A673 (cell line): ENCODE measurements at regions not wholly inside any gene's neighbourhood (a gene's known extent, or its start where the extent isn't known, plus 50 kb on each side); places are given as distances from the start of the nearest gene placed in this dataset.

Source experiments
- EZH2 ChIP-seq: fragments of 200-600 bp; sonication (generic); IDR thresholded peaks from 2 replicates; pipeline ENCODE4 v1.6.1; 2017; ENCODE audit warnings: borderline replicate concordance, low read depth, mild to moderate bottlenecking, mixed read lengths, antibody characterized with exemption, low read length; ENCODE audit not compliant: poor library complexity, severe bottlenecking
- TF ChIP-seq, protein P1 (sequence below): fragments of 300-800, 200-600 bp; sonication (generic); conservative IDR thresholded peaks from 2 replicates; pipeline ENCODE4 v1.5.1; 2017; ENCODE audit warnings: low read depth, mild to moderate bottlenecking, antibody characterized with exemption, low read length, moderate library complexity, mixed read lengths

DNA sequence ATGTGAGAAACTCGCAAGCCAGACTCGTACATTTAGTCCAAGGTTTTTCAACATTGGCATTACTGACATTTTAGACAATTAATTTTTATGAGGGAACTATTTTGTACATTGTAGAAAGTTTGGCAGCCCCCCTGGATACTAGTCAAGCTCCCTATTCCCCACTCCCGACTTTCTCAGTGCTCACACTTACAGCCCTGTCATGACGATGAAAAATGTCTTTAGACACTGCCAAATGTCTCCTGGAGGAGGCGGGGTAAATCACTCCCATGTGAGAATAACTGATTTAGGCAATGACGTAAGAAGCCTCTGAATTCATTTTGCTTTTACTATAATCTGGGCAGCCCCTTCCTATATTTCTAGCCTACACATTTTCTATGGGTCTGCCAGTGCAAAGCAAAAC lies 535.8 kb upstream of the KLHL1 start:
- TF ChIP-seq, protein P1, sequence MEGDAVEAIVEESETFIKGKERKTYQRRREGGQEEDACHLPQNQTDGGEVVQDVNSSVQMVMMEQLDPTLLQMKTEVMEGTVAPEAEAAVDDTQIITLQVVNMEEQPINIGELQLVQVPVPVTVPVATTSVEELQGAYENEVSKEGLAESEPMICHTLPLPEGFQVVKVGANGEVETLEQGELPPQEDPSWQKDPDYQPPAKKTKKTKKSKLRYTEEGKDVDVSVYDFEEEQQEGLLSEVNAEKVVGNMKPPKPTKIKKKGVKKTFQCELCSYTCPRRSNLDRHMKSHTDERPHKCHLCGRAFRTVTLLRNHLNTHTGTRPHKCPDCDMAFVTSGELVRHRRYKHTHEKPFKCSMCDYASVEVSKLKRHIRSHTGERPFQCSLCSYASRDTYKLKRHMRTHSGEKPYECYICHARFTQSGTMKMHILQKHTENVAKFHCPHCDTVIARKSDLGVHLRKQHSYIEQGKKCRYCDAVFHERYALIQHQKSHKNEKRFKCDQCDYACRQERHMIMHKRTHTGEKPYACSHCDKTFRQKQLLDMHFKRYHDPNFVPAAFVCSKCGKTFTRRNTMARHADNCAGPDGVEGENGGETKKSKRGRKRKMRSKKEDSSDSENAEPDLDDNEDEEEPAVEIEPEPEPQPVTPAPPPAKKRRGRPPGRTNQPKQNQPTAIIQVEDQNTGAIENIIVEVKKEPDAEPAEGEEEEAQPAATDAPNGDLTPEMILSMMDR = no peak
- TF ChIP-seq EZH2 = no peak
